Naive thymus-derived CD8-positive, alpha-beta T cell (primary cell): ENCODE measurements at regions not wholly inside any gene's neighbourhood (a gene's known extent, or its start where the extent isn't known, plus 50 kb on each side); places are given as distances from the start of the nearest gene placed in this dataset.

Experiments
- ATAC-seq, 2 donors: fragments of 150-1000 bp; cut with Tn5 transposase in 1 of 2; sonication (Bioruptor Pico), chemical (Tn5 transposase) in 1 of 2; 1 replicate in 1 of 2; 2 replicates in 1 of 2; pipeline ENCODE4 v1.10.0; 2021; ENCODE audit warnings: mild to moderate bottlenecking in 2 of 2, moderate library complexity in 2 of 2
- POLR2A ChIA-PET: fragments of 350-600 bp; sonication (Branson Sonifier 250); formaldehyde crosslinking; loops from one replicate; lab custom pipeline; 2021; ENCODE audit warnings: antibody characterized with exemption; lab: Charles Lee
- DNase-seq, 10 donors: peaks; one replicate each; pipeline versions ENCODE4 v3.0.0 to v3.0.0-alpha.2; 2020 to 2022
- H3K27ac Mint-ChIP-seq, 10 donors: one replicate each; pipeline ENCODE4 v1.8.0; 2020 to 2022; ENCODE audit warnings: mild to moderate bottlenecking in 10 of 10, mixed read lengths in 10 of 10, moderate library complexity in 4 of 10, inconsistent platforms in 1 of 10
- H3K27me3 Mint-ChIP-seq, 5 donors: one replicate each; pipeline ENCODE4 v1.8.0; 2021 to 2022; ENCODE audit warnings: mixed read lengths in 5 of 5
- H3K36me3 Mint-ChIP-seq, 3 donors: one replicate each; pipeline ENCODE4 v1.8.0; 2020 to 2022; ENCODE audit warnings: mixed read lengths in 3 of 3, mild to moderate bottlenecking in 2 of 3, inconsistent platforms in 1 of 3
- H3K4me1 Mint-ChIP-seq, 4 donors: one replicate each; pipeline ENCODE4 v1.8.0; 2021 to 2022; ENCODE audit warnings: mixed read lengths in 4 of 4
- H3K4me3 Mint-ChIP-seq, 10 donors: one replicate each; pipeline ENCODE4 v1.8.0; 2020 to 2022; ENCODE audit warnings: mild to moderate bottlenecking in 10 of 10, mixed read lengths in 10 of 10, moderate library complexity in 6 of 10, inconsistent platforms in 1 of 10
- H3K9me3 Mint-ChIP-seq, 9 donors: one replicate each; pipeline ENCODE4 v1.8.0; 2020 to 2022; ENCODE audit warnings: mixed read lengths in 9 of 9, mild to moderate bottlenecking in 3 of 9, inconsistent platforms in 1 of 9, moderate library complexity in 1 of 9

- Mint-ChIP-seq H3K9me3 (no peaks in the 10 kb centered on the region), H3K27ac (no peak overlapping the region), H3K4me1 (peaks cover 0 to 6% (median under 1%) of the 10 kb centered on the region in 4 donors), H3K4me3 (no peak overlapping the region), H3K36me3 (no peaks in the 10 kb centered on the region), H3K27me3 (peaks cover 9 to 23% (median 14%) of the 10 kb centered on the region in 5 donors)
- POLR2A ChIA-PET, result no interaction called here
- no peak for ATAC-seq
- no peak for DNase-seq
Measured at GRCh38 chr2:348361-348916, 60.5 kb upstream of the ALKAL2 start.

GRCh38 chr2:344811-345210, 56.9 kb upstream of the ALKAL2 start:
- POLR2A ChIA-PET, result no interaction called here
- peaks cover 11 to 23% (median 17%) of the 10 kb centered on the region in 5 donors for H3K27me3 Mint-ChIP-seq
- H3K27ac Mint-ChIP-seq, result no peak overlapping the region
- DNase-seq (no peak), ATAC-seq (no peak)
- H3K4me3 Mint-ChIP-seq, result no peak overlapping the region
- peaks cover 0 to 4% (median 0%) of the 10 kb centered on the region in 9 donors for H3K9me3 Mint-ChIP-seq
- H3K4me1 Mint-ChIP-seq, result peaks cover 0 to 14% (median 5%) of the 10 kb centered on the region in 4 donors
- H3K36me3 Mint-ChIP-seq, result no peaks in the 10 kb centered on the region

- peaks cover 2 to 15% (median 8%) of the 10 kb centered on the region in 9 donors for H3K9me3 Mint-ChIP-seq
- H3K4me3 Mint-ChIP-seq, result no peak overlapping the region
- no peak for ATAC-seq
Measured at GRCh38 chr2:343355-343754, 55.5 kb upstream of the ALKAL2 start.

GRCh38 chr2:341912-342311, 54.0 kb upstream of the ALKAL2 start:
- Mint-ChIP-seq H3K4me1 (peaks cover 0 to 14% (median 5%) of the 10 kb centered on the region in 4 donors), H3K27me3 (peaks cover 5 to 39% (median 19%) of the 10 kb centered on the region in 5 donors), H3K9me3 (peaks cover 7 to 29% (median 22%) of the 10 kb centered on the region in 9 donors), H3K36me3 (peaks cover 0 to 18% (median 12%) of the 10 kb centered on the region in 3 donors), H3K4me3 (no peak overlapping the region), H3K27ac (no peak overlapping the region)
- DNase-seq (no peak), ATAC-seq (no peak)
- POLR2A ChIA-PET, result no interaction called here

More at GRCh38 chr2:343355-343754, 55.5 kb upstream of the ALKAL2 start:
- Mint-ChIP-seq H3K4me1 (peaks cover 0 to 14% (median 5%) of the 10 kb centered on the region in 4 donors), H3K36me3 (peaks cover 0 to 8% (median 7%) of the 10 kb centered on the region in 3 donors), H3K27me3 (peaks cover 9 to 38% (median 19%) of the 10 kb centered on the region in 5 donors), H3K27ac (peak overlapping the region in 1 of 10 donors; percentile 14)
- POLR2A ChIA-PET, result no interaction called here
- DNase-seq, result no peak

- POLR2A ChIA-PET, result no interaction called here
- no peak overlapping the region for H3K4me3 Mint-ChIP-seq
Measured at GRCh38 chr2:341017-341542, 53.2 kb upstream of the ALKAL2 start.

More at GRCh38 chr2:341017-341542, 53.2 kb upstream of the ALKAL2 start:
- Mint-ChIP-seq H3K4me1 (peaks cover 0 to 14% (median 5%) of the 10 kb centered on the region in 4 donors), H3K27me3 (peaks cover 3 to 43% (median 13%) of the 10 kb centered on the region in 5 donors), H3K9me3 (peaks cover 12 to 36% (median 29%) of the 10 kb centered on the region in 9 donors), H3K27ac (no peak overlapping the region), H3K36me3 (peaks cover 0 to 21% (median 13%) of the 10 kb centered on the region in 3 donors)
- ATAC-seq, result no peak
- no peak for DNase-seq
